ENCODE measurements at regions not wholly inside any gene's neighbourhood (a gene's known extent, or its start where the extent isn't known, plus 50 kb on each side); places are given as distances from the start of the nearest gene placed in this dataset.

DNA sequence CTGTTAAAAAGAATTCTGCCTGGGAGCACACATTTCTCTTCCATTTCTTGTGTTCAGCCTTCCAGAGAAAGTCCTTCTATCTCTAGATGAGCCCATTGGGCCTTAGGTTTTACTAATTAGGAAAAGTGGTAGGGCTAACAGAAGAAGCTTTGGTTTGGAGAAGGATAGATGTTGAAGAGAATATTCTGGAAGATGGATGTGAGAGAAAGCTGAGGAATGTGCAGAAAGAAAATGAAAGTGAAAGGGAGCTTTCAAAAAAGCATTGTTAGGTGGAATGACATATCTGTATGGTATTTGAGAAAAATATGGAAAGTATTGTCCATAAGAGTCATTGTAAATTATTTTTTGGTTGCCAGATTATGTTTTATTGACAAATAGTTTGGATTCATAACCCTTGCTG, 474.8 kb upstream of the SLIT2 start:
- TF ChIP-seq, protein P1, sequence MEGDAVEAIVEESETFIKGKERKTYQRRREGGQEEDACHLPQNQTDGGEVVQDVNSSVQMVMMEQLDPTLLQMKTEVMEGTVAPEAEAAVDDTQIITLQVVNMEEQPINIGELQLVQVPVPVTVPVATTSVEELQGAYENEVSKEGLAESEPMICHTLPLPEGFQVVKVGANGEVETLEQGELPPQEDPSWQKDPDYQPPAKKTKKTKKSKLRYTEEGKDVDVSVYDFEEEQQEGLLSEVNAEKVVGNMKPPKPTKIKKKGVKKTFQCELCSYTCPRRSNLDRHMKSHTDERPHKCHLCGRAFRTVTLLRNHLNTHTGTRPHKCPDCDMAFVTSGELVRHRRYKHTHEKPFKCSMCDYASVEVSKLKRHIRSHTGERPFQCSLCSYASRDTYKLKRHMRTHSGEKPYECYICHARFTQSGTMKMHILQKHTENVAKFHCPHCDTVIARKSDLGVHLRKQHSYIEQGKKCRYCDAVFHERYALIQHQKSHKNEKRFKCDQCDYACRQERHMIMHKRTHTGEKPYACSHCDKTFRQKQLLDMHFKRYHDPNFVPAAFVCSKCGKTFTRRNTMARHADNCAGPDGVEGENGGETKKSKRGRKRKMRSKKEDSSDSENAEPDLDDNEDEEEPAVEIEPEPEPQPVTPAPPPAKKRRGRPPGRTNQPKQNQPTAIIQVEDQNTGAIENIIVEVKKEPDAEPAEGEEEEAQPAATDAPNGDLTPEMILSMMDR (IDR thresholded peaks at IDR 0.05; ENCODE audit: insufficient read depth, low read length, poor library complexity, severe bottlenecking), result no peak
- no peak for TF ChIP-seq EZH2phosphoT487 (conservative IDR thresholded peaks at IDR 0.05; ENCODE audit: low read length)

Data from SU-DHL-6 (cell line).